GM19351 (cell line): ENCODE measurements at regions not wholly inside any gene's neighbourhood (a gene's known extent, or its start where the extent isn't known, plus 50 kb on each side); places are given as distances from the start of the nearest gene placed in this dataset.

Experiments
- ATAC-seq: cut with Tn5 transposase; IDR thresholded peaks from one replicate; pipeline ENCODE4 v1.9.1; 2021; ENCODE audit warnings: mild to moderate bottlenecking, moderate library complexity; ENCODE audit not compliant: unreplicated experiment

DNA sequence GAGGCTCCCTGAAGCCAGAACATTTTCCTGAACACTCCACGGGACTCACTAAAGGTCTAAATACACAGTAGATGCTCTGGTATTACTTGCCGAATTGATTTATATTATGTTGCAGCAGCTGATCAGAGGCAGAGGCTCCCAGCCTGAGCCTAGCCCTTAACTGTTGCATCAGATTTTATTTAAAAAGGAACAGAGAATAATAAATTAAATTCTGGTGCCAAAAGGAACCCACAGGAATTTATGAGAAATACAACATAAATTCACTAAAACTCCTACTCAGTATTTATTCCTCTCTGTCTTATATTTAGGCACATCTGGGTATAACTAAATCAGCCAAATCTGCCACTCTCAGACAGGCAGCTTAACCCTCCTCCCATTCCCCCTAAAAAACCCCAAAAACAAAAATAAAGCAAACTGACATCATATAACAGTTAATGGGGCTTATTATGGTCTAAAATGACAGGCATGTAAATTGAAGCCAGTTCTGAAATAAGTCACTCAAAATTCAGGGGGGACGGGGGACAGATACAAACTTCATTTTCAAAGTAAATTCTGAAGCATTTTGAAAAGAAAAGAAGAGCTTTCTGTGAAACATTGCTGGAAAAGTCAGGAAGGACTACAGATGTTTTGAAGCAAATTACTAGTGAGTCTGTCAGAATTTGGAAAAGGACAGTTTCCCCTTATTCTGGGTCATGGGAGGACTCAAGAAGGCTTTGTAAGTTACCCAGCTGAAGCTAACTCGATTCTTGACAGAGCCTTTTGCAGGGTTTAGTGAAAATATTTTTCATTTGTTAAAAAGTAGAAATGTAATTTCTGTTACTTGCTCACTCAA lies 53.8 kb upstream of the CORO2B start:
- ATAC-seq = no peak

DNA sequence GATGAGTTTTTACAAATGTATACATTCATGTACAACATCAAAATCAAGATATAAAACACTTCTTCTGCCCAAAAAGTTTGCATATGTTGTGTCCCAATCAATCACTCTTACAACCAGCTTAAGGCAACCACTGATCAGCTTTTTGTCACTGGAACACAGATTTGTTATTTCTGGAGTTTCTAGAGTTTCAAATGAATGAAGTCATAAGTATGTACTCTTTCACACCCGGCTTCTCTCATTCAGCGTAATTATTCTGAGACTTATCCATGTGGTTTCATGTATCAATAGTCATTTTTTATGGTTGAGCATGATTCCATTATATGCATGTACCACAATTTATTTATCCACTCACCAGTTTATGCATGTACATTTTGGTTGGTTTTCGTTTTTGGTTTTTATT lies 53.0 kb upstream of the CORO2B start:
- ATAC-seq = peak; percentile 48

DNA sequence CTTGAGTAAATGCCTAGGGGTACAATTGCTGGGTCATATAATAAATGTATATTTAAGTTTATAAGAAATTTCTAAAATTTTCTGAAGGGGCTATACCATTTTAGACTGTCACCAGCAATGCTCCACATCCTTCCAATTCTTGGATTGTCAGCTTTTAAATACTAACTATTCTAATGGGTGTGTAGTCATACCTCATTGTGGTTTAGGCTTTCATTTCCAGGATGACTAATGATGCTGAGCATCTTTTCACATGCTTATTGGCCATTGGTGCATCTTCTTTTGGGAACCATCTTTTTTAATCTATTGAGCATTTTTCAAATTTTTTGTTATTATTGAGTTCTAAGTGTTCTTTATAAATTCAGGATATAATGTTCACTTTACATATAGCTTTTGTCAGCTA lies 52.5 kb upstream of the CORO2B start:
- peak; percentile 73 for ATAC-seq

DNA sequence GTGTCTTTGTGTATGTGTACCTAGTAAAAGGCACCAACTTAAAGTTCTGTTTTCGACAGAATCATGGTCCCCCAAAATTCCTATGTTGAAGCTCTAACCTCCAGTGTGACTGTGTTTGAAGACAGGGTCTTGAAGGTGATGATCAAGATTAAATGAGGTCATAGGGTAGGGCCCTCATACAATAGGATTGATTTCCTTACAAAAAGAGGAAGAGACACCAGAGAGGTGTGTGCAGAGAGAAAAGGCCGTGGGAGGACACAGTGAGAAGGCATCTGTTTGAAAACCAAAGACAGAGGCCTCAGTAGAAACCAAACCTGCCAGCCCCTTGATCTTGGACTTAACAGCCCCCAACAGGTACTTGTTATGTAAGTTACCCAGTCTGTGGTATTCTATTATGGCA lies 52.0 kb upstream of the CORO2B start:
- ATAC-seq = peak; percentile 74

DNA sequence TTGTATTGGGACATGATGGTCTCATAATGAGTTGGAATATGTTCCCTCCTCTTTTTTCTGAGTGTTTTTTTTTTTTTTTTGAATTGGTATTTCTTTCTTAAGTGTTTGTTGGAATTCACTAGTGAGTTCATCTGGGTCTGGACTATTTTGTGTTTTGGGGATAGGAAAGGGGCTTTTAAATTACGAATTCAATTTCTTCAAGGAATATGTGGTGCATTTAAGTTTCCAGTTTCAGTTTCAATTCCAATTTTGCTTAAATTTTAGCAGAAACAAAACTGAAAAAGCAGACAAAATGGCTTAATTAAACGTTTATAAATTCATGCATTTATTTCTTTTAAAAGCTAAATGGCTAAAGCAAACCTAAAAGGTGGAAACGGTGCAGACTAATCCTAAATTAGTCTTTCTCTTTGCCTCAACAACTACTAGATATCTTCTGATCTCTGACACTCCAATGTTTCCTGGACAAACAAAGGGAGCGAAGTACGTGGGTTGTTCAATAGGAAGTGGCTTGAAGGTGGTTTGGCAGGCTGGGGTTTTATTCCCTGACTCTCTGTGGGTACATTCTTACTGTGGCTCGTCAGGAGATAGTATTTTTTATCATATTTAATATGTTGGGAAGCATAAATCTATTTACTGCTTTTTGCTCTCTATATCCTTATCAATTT lies 50.0 kb upstream of the CORO2B start:
- ATAC-seq = no peak
